Hindlimb muscle (tissue), 1 donor: ENCODE measurements at regions not wholly inside any gene's neighbourhood (a gene's known extent, or its start where the extent isn't known, plus 50 kb on each side); places are given as distances from the start of the nearest gene placed in this dataset.
"Not testable (repeated sequence)": the region's sequence is repeated elsewhere in the genome, so short reads cannot be mapped to it uniquely, and the experiment has no call there.

Experiments used
- DNase-seq: peaks from one replicate; pipeline ENCODE4 v3.0.0-alpha.2; 2013

DNA sequence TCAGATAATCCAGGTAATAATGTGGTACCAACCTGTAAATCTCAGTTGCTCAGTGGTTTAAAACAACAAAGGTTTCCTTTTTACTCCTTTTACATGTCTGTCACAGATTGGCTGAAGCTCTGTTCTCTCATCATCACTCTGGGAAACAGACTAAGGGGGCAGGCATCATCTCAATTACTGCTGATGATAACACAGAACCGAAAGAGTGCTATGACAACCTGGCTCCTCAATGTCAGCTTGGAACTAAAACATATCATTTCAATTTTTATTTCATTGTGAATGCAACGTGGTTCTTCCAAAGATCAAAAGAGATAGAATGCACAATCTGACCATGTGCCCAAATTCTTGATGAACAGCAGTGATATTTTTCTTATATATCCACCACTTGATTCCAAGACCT lies 1315.0 kb upstream of the CDH2 start:
- DNase-seq = no peak

GRCh38 chr18:29488617-29489016 lies 1311.7 kb upstream of the CDH2 start:
- no peak for DNase-seq

DNA sequence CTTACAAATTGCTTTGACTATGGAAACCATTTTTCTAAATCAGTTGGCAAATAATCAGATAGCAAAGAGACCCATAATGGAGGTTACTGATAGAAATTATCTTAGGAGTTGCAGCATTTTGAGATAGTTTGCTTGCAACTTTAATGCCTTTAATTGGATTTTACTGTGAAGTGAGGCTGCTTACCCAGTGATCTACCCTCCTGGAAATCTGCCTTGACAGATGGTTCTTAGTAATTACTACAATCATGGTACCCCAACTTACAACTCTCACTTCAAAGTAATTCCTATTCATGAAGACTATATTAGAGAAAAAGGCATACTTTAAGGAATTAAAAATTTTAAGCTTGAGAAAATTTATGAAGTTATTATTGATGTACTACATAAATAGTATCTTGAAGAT lies 1288.6 kb upstream of the CDH2 start:
- DNase-seq = no peak

DNA sequence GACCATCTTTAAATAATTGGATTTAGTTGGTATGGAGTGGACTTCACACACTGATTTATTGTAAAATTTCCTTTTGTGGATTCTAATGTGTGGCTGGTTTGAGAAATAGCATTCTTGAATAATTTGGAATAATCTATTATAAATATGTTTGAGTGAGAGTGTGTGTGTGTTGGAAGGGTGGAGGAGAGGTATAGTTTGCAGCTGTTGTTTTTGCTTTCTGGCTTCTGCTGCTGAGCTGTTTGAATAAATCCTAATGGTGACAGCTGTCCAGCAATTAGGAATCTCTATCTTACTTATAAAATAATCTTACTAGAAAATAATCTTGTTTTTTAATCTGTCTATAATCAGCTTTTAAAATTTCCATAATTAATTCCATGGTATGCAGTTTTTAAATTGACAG lies 1283.0 kb upstream of the CDH2 start:
- DNase-seq = no peak

DNA sequence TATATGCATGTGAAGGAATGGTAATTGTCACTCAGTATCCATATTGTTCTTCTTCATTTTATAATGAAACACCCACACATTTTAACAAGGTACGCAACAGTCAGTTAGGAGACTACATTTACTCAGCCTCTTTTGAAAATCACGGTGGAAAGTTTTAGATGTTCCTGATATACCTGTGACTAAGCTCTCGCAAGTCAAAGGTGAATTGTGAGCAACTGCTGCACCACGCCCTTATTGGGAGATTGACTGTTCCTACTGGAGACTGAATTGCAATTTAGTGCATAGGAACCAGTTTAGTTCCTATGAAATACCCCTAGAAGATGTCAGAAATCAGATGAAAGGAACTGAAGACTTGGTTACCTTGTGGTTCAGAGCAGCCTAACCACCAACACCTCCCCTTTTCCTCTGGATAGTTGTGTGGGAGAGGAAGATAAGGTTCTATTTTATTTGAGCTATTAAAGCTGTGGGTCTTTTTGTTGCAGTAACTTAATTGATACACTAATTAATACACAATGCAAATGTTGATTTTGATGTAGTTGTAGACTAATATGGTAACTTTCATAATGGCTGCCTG lies 1280.5 kb upstream of the CDH2 start:
- no peak for DNase-seq

- DNase-seq = peak; percentile 56
These were observed 1272.5 kb upstream of the CDH2 start for GRCh38 chr18:29449424-29449823.

DNA sequence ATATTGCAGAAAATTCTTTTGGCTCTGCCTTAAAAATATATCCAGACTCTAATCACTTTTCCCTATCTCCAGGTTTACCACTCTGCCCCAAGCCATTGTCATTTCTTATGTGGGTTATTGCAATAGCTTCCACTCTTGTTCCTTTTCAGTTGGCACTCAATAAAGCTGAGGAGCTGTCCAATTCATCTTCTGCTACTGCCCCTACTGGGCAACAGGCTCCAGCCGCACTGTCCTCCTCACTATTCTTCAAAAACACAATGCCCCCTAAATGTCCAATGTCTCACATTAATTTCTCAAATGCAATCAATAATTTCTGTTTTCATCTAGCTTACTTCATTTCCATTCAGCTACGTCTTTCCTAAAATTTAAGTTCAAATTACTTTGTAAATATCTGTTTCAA lies 1262.5 kb upstream of the CDH2 start:
- DNase-seq = no peak

DNA sequence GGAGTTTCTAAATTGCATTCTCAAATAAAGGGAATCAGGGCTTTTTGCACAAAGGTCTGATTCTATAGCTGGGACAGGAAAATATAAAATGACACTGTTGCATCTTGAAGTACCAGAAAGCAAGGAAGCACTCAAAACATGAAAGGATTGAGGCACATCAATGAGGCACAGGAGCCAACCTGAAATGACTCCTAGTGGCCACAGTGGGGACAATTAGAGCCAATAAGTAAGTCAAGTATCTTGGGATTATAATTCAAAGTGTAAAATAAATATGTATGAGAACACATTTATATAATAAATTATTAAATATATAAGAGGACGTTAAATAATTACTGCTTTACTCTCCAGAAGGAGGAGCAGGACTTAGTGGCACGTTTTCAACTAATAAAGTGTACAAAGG lies 1259.5 kb upstream of the CDH2 start:
- DNase-seq = no peak

DNA sequence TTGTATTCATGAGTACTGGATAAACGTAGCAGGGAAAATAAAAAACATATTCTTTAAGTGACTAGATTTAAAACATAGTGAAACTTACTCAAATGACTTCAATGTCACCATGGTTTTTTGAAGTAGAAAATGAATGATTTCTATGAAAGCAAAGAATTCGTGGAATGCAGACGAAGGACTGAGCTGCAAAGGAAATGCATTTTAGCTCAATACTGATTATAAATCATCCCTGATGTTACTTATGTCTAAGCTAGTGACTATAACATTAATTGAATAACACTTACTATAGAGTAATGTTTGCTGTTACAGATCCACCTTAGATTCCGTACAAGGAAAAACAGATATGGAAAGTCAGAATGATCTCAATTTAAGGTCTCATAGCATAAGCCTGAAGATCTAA lies 1257.7 kb upstream of the CDH2 start:
- DNase-seq = no peak

DNA sequence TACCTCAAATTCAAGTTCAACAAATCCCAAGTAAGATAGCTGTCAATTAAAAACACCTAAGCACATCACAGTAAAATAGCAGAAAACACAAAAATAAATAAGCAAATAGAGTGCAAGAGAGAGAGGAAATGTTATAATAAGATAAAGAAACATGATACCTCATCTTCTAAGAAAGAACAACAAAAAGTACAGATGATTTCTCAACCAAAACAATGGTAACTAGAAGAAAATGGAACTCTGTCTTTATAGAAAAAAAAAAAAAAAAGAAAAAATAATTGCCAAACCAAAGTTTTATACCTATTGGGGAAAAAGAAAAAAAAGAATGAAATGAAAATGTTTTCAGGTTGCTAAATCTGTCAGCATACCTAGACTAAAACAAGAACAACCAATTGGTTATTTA lies 1253.5 kb upstream of the CDH2 start:
- no peak for DNase-seq

DNA sequence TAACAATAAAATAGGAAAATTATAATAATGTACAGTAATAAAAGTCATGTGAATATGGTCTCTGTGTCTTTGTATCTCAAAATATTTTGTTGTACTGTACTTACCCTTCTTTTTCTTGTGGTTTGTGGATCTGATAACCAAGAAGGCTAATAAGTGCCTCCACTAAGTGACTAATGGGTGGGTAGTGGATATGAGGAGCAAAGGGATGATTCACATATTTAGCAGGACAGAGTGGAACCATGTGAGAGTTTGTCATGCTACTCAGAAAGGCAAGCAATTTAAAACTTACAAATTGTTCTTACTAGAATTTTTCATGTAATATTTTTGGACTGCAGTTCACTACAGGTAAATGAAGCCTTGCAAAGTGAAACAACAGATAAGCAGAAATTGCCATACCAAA lies 1241.2 kb upstream of the CDH2 start:
- DNase-seq = no peak

DNA sequence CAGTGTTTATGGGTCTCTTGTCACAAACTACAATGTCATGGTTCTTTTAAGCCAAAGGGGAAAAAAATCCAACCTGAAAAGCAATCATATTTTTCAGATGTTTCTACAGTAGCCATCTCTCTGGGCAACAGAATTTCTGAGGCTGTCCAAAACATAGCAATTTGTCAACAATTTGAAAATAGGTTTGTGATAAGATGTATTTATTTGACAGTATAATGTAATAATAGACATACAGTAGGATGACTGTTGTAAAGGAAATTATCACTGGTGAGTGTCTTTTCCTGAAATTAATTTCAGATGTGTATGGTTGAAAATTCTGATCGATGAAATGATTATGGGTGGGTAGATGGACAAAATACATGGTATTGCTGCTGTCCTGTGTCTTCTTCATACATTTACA lies 1230.1 kb upstream of the CDH2 start:
- DNase-seq = no peak

DNA sequence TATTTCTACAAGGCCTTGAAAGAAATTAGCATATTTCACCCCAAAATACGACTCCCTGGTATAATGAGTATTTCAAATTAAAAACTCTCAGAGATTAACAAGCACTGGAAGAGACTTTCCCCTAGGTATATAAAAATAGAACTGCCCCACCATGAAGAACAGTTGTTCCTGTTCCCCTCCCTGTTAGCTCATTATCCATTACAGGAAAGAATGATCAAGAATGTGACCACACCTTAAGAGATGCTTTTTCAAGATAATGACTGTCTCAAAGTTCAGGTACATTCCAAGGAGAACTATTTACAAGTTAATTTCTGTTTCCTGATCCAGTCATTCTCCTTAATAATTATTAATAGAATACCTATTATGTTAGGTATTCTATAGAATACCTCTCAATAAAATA lies 1220.6 kb upstream of the CDH2 start:
- no peak for DNase-seq

DNA sequence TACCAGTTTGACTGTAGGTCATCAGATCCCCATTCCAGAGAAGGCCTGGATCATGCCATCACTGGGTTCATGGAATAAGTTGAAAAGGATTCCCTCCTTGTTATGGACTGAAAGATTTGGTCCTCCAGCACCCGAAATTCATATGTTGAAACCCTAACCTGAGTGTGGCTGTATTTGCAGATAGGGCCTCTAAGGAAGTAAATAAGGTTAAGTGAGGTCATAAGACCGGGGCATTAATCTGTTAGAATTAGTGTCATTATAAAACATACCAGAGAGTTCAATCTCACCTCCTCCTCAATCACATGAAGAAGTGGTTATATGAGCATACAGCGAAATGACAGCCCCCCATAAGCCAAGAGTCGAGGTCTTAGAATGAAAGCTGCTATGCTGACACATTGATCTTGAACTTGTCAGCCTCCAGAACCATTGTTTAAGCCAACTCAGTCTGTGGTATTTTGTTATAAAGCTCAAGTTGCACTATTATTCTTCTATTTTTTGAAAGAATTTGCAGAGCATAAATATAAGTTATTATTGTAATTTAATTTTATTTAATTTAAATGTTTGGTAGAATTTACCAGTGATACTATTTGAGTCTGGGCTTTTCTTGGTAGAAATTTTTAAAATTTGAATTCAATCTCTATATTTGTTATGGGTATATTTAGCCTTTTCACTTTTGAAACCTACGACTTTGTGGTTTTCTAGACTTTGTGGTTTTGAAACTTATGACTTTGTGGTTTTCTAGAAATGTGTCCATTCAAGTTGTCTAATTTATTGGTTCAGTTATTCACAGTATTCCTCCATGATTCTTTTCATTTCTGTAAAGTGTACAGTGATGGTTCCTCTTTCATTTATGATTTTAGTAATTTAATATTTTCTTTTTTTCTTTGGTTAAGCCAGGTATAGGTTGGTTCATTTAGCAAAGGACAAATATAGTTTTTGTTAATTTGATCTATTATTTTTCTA lies 1206.7 kb upstream of the CDH2 start:
- no peak for DNase-seq

- no peak for DNase-seq
These were observed 1201.8 kb upstream of the CDH2 start for GRCh38 chr18:29378651-29379136.

GRCh38 chr18:29377346-29377745 lies 1200.4 kb upstream of the CDH2 start:
- no peak for DNase-seq

DNA sequence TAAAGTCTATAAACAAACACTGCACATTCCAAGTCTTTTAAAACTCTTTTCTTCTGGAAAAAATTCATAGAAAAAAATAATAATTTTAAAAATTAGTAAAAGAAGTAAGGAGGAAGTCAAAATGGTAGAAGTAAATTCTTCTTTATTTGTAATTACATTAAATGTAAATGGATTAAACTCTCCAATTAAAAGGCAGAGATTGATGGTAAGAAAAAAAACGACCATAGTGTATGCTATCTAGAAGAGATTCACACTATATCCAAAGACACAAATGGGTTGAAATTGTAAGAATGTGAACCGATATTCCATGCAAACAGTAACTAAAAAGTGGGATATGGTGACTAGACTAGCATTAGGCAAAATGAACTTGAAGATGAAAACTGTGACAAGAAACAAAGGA lies 1196.1 kb upstream of the CDH2 start:
- DNase-seq = no peak

- DNase-seq = no peak
These were observed 1184.9 kb upstream of the CDH2 start for GRCh38 chr18:29361843-29362242.

- DNase-seq = not testable (repeated sequence)
These were observed 1183.7 kb upstream of the CDH2 start for GRCh38 chr18:29360659-29361058.

GRCh38 chr18:29359222-29359621 lies 1182.3 kb upstream of the CDH2 start:
- not testable (repeated sequence) for DNase-seq

GRCh38 chr18:29351171-29351570 lies 1174.2 kb upstream of the CDH2 start:
- no peak for DNase-seq

DNA sequence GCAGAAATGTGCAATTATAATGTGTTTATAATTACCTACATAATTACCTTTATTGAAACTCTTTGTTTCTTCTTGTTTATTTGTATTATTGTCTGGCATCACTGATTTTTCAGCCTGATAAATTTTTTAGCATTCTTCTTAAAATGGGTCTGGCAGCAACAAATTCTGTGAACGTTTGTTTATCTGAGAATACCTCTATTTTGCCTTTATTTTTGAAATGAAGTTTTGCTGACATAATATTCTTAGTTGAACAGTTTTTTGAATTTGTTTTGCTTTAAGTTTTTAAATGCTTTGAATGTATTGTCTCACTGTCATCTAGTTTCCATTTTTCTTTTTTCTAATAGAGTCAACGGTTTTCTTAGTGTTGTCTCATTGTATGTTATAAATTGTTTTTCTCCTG lies 1152.0 kb upstream of the CDH2 start:
- no peak for DNase-seq

GRCh38 chr18:29326214-29326613 lies 1149.3 kb upstream of the CDH2 start:
- DNase-seq = no peak

GRCh38 chr18:29321561-29321960 lies 1144.6 kb upstream of the CDH2 start:
- DNase-seq = no peak
